Glutamatergic neuron (in vitro differentiated cells): ENCODE measurements at regions not wholly inside any gene's neighbourhood (a gene's known extent, or its start where the extent isn't known, plus 50 kb on each side); places are given as distances from the start of the nearest gene placed in this dataset.

Experiments used
- DNase-seq: peaks from one replicate; pipeline ENCODE4 v3.0.0; 2022
- H3K27ac Mint-ChIP-seq: one replicate; pipeline ENCODE4 v1.8.0; 2020; ENCODE audit warnings: mild to moderate bottlenecking, mixed read lengths, inconsistent platforms; ENCODE audit not compliant: unreplicated experiment
- H3K27me3 Mint-ChIP-seq: one replicate; pipeline ENCODE4 v1.8.0; 2020; ENCODE audit warnings: mild to moderate bottlenecking, moderate library complexity, mixed read lengths, inconsistent platforms; ENCODE audit not compliant: unreplicated experiment
- H3K36me3 Mint-ChIP-seq: one replicate; pipeline ENCODE4 v1.8.0; 2020; ENCODE audit warnings: mild to moderate bottlenecking, mixed read lengths, inconsistent platforms; ENCODE audit not compliant: unreplicated experiment
- H3K4me1 Mint-ChIP-seq: one replicate; pipeline ENCODE4 v1.8.0; 2020; ENCODE audit warnings: mild to moderate bottlenecking, low read depth, mixed read lengths, inconsistent platforms; ENCODE audit not compliant: unreplicated experiment
- H3K4me3 Mint-ChIP-seq: one replicate; pipeline ENCODE4 v1.8.0; 2020; ENCODE audit warnings: mild to moderate bottlenecking, mixed read lengths, inconsistent platforms; ENCODE audit not compliant: unreplicated experiment
- H3K9me3 Mint-ChIP-seq: one replicate; pipeline ENCODE4 v1.8.0; 2020; ENCODE audit warnings: mild to moderate bottlenecking, moderate library complexity, mixed read lengths, inconsistent platforms; ENCODE audit not compliant: unreplicated experiment
- CTCF ChIP-seq: fragments of 200-600 bp; sonication (generic); IDR thresholded peaks from one replicate; pipeline ENCODE4 v1.5.0; 2021; ENCODE audit not compliant: partially characterized antibody, unreplicated experiment

DNA sequence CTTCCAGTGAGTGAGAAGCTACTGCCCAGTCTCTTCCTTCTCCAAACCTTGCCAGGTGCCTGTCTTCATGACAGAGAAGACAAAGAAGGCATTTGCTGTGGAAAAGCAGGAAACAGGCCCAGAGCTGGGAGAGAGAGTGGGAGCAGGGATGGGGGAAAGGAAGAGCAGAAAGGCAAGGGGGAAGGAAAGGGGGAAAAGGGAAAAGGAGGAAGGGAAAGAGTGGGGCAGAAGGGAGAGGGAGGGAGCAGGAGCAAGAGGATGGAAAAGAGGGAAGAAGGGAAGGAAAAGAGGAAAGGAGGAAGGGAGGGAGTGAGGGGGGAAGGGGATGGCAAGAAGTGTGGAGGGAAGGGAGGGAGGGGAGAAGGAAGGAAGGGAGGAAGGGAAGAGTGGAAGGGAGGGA is 121.2 kb upstream of the LINGO1 start:
- Mint-ChIP-seq H3K9me3 (peaks cover 2% of the 10 kb centered on the region), H3K27me3 (peaks cover 8% of the 10 kb centered on the region), H3K36me3 (no peaks in the 10 kb centered on the region), H3K4me3 (no peak overlapping the region), H3K27ac (no peak overlapping the region), H3K4me1 (no peaks in the 10 kb centered on the region)
- TF ChIP-seq CTCF = no peak
- DNase-seq = no peak

- Mint-ChIP-seq H3K27ac (no peak overlapping the region), H3K9me3 (peaks cover 2% of the 10 kb centered on the region), H3K27me3 (peaks cover 8% of the 10 kb centered on the region), H3K4me3 (no peak overlapping the region), H3K4me1 (no peaks in the 10 kb centered on the region), H3K36me3 (no peaks in the 10 kb centered on the region)
- no peak for TF ChIP-seq CTCF
- no peak for DNase-seq
Observed at GRCh38 chr15:77753281-77753873, 120.7 kb upstream of the LINGO1 start.

DNA sequence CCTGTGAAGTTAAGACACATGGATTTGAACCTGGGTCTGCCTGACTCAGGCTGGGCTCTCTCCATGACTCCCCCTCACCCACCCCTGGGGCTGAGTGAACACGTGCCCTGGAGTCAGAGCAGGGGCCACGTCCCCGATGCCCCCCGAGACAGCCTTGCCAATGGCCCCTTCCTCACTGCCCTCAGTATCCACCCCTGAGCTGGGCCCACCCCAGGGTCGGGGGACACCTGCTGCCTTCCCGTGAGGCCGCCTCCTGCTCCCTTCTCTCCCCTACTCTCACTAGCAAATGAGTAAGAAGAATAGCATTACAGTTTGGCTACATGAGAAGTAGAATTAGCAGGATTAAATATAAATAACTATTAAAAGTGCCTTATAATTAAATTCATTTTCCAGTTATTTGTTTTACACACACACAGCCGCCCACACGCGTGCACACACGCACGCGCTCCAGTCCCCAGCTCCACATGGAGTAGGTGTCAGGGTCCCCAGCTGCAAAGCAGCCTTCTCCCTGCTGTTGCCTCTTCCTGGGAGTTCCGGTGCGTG is 117.4 kb upstream of the LINGO1 start:
- Mint-ChIP-seq H3K4me1 (peaks cover 5% of the 10 kb centered on the region), H3K9me3 (no peaks in the 10 kb centered on the region), H3K36me3 (no peaks in the 10 kb centered on the region), H3K4me3 (no peak overlapping the region), H3K27ac (no peak overlapping the region), H3K27me3 (peaks cover 10% of the 10 kb centered on the region)
- TF ChIP-seq CTCF = no peak
- DNase-seq = no peak

DNA sequence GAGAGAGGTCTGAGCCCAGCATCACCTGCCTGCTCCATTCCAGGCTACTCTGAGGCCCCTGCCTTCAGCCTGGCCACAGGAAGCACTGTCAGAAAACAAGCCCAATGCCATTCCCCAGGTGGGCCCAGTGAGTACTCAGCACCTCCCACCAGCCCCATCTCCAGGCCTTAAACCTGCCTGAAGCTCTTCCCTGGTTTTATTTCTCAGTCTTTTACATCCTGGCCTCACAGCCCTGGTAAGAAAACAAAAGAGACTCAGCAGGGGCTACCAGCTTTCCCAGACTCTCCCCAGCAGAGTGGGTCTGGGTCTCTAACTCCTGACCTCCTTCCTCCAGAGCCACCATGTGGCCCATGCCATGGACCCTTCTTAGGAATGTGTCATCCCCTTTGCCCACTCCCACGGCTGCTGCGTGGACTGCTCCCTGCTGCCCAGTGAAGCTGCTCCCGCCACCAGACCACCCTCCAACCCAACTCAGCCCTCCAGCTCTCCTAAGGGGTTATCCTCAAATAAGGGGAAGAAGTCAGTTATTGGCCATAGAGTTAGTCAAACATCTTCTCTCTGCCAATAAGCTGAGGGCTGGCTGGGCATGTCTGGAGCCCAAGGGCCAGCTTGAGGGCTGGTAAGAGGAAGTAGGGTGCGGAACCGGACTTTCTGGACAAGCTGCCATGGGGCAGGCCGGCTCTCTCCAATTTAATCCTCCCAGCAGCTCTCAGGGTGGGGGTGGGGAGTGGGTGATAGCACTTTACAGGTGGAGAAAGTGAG is 116.7 kb upstream of the LINGO1 start:
- H3K9me3 Mint-ChIP-seq = no peaks in the 10 kb centered on the region
- H3K36me3 Mint-ChIP-seq = no peaks in the 10 kb centered on the region
- TF ChIP-seq CTCF = no peak
- H3K27me3 Mint-ChIP-seq = peaks cover 10% of the 10 kb centered on the region
- H3K4me1 Mint-ChIP-seq = peaks cover 5% of the 10 kb centered on the region
- DNase-seq = no peak
- H3K27ac Mint-ChIP-seq = no peak overlapping the region
- H3K4me3 Mint-ChIP-seq = no peak overlapping the region
